ENCODE measurements at regions not wholly inside any gene's neighbourhood (a gene's known extent, or its start where the extent isn't known, plus 50 kb on each side); places are given as distances from the start of the nearest gene placed in this dataset.

GRCh38 chr1:214124915-214125314, 137.1 kb downstream of the PROX1 start:
- no CpG with 5 or more reads among the region's 4 CpGs for WGBS (ENCODE audit: extremely low coverage, insufficient coverage, insufficient read length)
- peak overlapping the region; percentile 93 for H2BK5ac ChIP-seq (ENCODE audit: low read depth, low read length, poor library complexity)
- DNase-seq: no peak
- no peaks in the 10 kb centered on the region for H3K27me3 ChIP-seq (ENCODE audit: insufficient read depth, low read length)
- peak overlapping the region; percentile 72 for H4K8ac ChIP-seq (ENCODE audit: low read depth, low read length)
- H3K4me2 ChIP-seq (ENCODE audit: low read length): no peak overlapping the region
- H2AFZ ChIP-seq (ENCODE audit: insufficient read depth, low read length, poor library complexity): no peak overlapping the region
- no peaks in the 10 kb centered on the region for H3K9me3 ChIP-seq (ENCODE audit: insufficient read depth, low read depth, low read length)
- no peak overlapping the region for H2AK5ac ChIP-seq (ENCODE audit: low read length)
- peaks cover 7 to 9% of the 10 kb centered on the region in 2 experiments for H3K4me1 ChIP-seq (ENCODE audit: control insufficient read depth in 1 of 2, insufficient read depth in 2 of 2, low read length in 2 of 2)
- peak overlapping the region; percentile 94 for H2BK12ac ChIP-seq (ENCODE audit: low read length)
- H4K12ac ChIP-seq (ENCODE audit: low read depth, low read length): no peak overlapping the region
- H3K23ac ChIP-seq (ENCODE audit: low read length): no peak overlapping the region
- H3K79me2 ChIP-seq (ENCODE audit: control insufficient read depth, insufficient read depth, low read length, poor library complexity): no peaks in the 10 kb centered on the region
- no peaks in the 10 kb centered on the region for H3K36me3 ChIP-seq (ENCODE audit: control insufficient read depth in 1 of 2, insufficient read depth in 2 of 2, low read length in 2 of 2)
- no peak overlapping the region for H3K9ac ChIP-seq (ENCODE audit: low read length)
- no peak overlapping the region for H3K4me3 ChIP-seq (ENCODE audit: low read depth, low read length)
- no peak overlapping the region for H3K18ac ChIP-seq (ENCODE audit: low read length)
- peak overlapping the region; percentile 95 for H4K91ac ChIP-seq (ENCODE audit: low read depth, low read length)
- peak overlapping the region; percentile 19 for H3K4ac ChIP-seq (ENCODE audit: low read depth, low read length)
- H3K79me1 ChIP-seq (ENCODE audit: low read length): peaks cover 23% of the 10 kb centered on the region
- H3K27ac ChIP-seq (ENCODE audit: low read depth, low read length): peak overlapping the region; percentile 88
- no peak overlapping the region for H3K14ac ChIP-seq (ENCODE audit: low read length)
- peak overlapping the region; percentile 56 for H2BK120ac ChIP-seq (ENCODE audit: insufficient read depth, low read length, poor library complexity)

- H3K9me3 ChIP-seq (ENCODE audit: insufficient read depth, low read depth, low read length): no peaks in the 10 kb centered on the region
- H4K12ac ChIP-seq (ENCODE audit: low read depth, low read length): no peak overlapping the region
- H3K4me1 ChIP-seq (ENCODE audit: control insufficient read depth in 1 of 2, insufficient read depth in 2 of 2, low read length in 2 of 2): peaks cover 7 to 9% of the 10 kb centered on the region in 2 experiments
- peak overlapping the region; percentile 82 for H4K91ac ChIP-seq (ENCODE audit: low read depth, low read length)
- peak overlapping the region; percentile 88 for H2BK120ac ChIP-seq (ENCODE audit: insufficient read depth, low read length, poor library complexity)
- peak overlapping the region; percentile 69 for H4K8ac ChIP-seq (ENCODE audit: low read depth, low read length)
- peak overlapping the region; percentile 84 for H2AK5ac ChIP-seq (ENCODE audit: low read length)
- no peak overlapping the region for H3K9ac ChIP-seq (ENCODE audit: low read length)
- peak overlapping the region; percentile 61 for H3K18ac ChIP-seq (ENCODE audit: low read length)
- no peaks in the 10 kb centered on the region for H3K79me2 ChIP-seq (ENCODE audit: control insufficient read depth, insufficient read depth, low read length, poor library complexity)
- no CpG with 5 or more reads among the region's 1 CpG for WGBS (ENCODE audit: extremely low coverage, insufficient coverage, insufficient read length)
- H3K4me2 ChIP-seq (ENCODE audit: low read length): no peak overlapping the region
- no peak overlapping the region for H3K27ac ChIP-seq (ENCODE audit: low read depth, low read length)
- H3K14ac ChIP-seq (ENCODE audit: low read length): peak overlapping the region; percentile 79
- H3K4me3 ChIP-seq (ENCODE audit: low read depth, low read length): no peak overlapping the region
- H3K4ac ChIP-seq (ENCODE audit: low read depth, low read length): no peak overlapping the region
- no peak overlapping the region for H2BK5ac ChIP-seq (ENCODE audit: low read depth, low read length, poor library complexity)
- H3K79me1 ChIP-seq (ENCODE audit: low read length): peaks cover 23% of the 10 kb centered on the region
- H2AFZ ChIP-seq (ENCODE audit: insufficient read depth, low read length, poor library complexity): peak overlapping the region; percentile 25
- no peaks in the 10 kb centered on the region for H3K36me3 ChIP-seq (ENCODE audit: control insufficient read depth in 1 of 2, insufficient read depth in 2 of 2, low read length in 2 of 2)
- no peak overlapping the region for H3K23ac ChIP-seq (ENCODE audit: low read length)
- H2BK12ac ChIP-seq (ENCODE audit: low read length): peak overlapping the region; percentile 86
- no peaks in the 10 kb centered on the region for H3K27me3 ChIP-seq (ENCODE audit: insufficient read depth, low read length)
- no peak for DNase-seq
Observed at GRCh38 chr1:214125819-214126218, 138.0 kb downstream of the PROX1 start.

GRCh38 chr1:214126697-214127146, 138.9 kb downstream of the PROX1 start:
- H3K27me3 ChIP-seq (ENCODE audit: insufficient read depth, low read length): no peaks in the 10 kb centered on the region
- H3K4me1 ChIP-seq (ENCODE audit: control insufficient read depth in 1 of 2, insufficient read depth in 2 of 2, low read length in 2 of 2): peaks cover 7 to 8% of the 10 kb centered on the region in 2 experiments
- no CpG with 5 or more reads among the region's 2 CpGs for WGBS (ENCODE audit: extremely low coverage, insufficient coverage, insufficient read length)
- H3K27ac ChIP-seq (ENCODE audit: low read depth, low read length): no peak overlapping the region
- H2BK5ac ChIP-seq (ENCODE audit: low read depth, low read length, poor library complexity): peak overlapping the region; percentile 55
- no peak overlapping the region for H4K8ac ChIP-seq (ENCODE audit: low read depth, low read length)
- H3K4ac ChIP-seq (ENCODE audit: low read depth, low read length): no peak overlapping the region
- no peaks in the 10 kb centered on the region for H3K36me3 ChIP-seq (ENCODE audit: control insufficient read depth in 1 of 2, insufficient read depth in 2 of 2, low read length in 2 of 2)
- H2AK5ac ChIP-seq (ENCODE audit: low read length): peak overlapping the region; percentile 12
- H4K91ac ChIP-seq (ENCODE audit: low read depth, low read length): peak overlapping the region; percentile 45
- no peak overlapping the region for H3K4me3 ChIP-seq (ENCODE audit: low read depth, low read length)
- H3K79me2 ChIP-seq (ENCODE audit: control insufficient read depth, insufficient read depth, low read length, poor library complexity): no peaks in the 10 kb centered on the region
- no peak for DNase-seq
- H3K9me3 ChIP-seq (ENCODE audit: insufficient read depth, low read depth, low read length): no peaks in the 10 kb centered on the region
- H2AFZ ChIP-seq (ENCODE audit: insufficient read depth, low read length, poor library complexity): no peak overlapping the region
- peak overlapping the region; percentile 97 for H2BK12ac ChIP-seq (ENCODE audit: low read length)
- no peak overlapping the region for H3K23ac ChIP-seq (ENCODE audit: low read length)
- H3K9ac ChIP-seq (ENCODE audit: low read length): no peak overlapping the region
- H3K18ac ChIP-seq (ENCODE audit: low read length): no peak overlapping the region
- peak overlapping the region; percentile 58 for H3K14ac ChIP-seq (ENCODE audit: low read length)
- peak overlapping the region; percentile 6 for H2BK120ac ChIP-seq (ENCODE audit: insufficient read depth, low read length, poor library complexity)
- no peak overlapping the region for H4K12ac ChIP-seq (ENCODE audit: low read depth, low read length)
- H3K4me2 ChIP-seq (ENCODE audit: low read length): no peak overlapping the region
- peaks cover 21% of the 10 kb centered on the region for H3K79me1 ChIP-seq (ENCODE audit: low read length)

- Histone ChIP-seq H2BK12ac (ENCODE audit: low read length) (no peak overlapping the region), H2AK5ac (ENCODE audit: low read length) (no peak overlapping the region), H4K8ac (ENCODE audit: low read depth, low read length) (no peak overlapping the region), H2BK5ac (ENCODE audit: low read depth, low read length, poor library complexity) (no peak overlapping the region), H2BK120ac (ENCODE audit: insufficient read depth, low read length, poor library complexity) (no peak overlapping the region), H3K14ac (ENCODE audit: low read length) (no peak overlapping the region), H4K12ac (ENCODE audit: low read depth, low read length) (no peak overlapping the region), H4K91ac (ENCODE audit: low read depth, low read length) (no peak overlapping the region), H3K27me3 (ENCODE audit: insufficient read depth, low read length) (no peaks in the 10 kb centered on the region), H3K4ac (ENCODE audit: low read depth, low read length) (no peak overlapping the region), H2AFZ (ENCODE audit: insufficient read depth, low read length, poor library complexity) (no peak overlapping the region), H3K9me3 (ENCODE audit: insufficient read depth, low read depth, low read length) (no peaks in the 10 kb centered on the region), H3K27ac (ENCODE audit: low read depth, low read length) (no peak overlapping the region), H3K36me3 (ENCODE audit: control insufficient read depth in 1 of 2, insufficient read depth in 2 of 2, low read length in 2 of 2) (no peaks in the 10 kb centered on the region), H3K79me1 (ENCODE audit: low read length) (peaks cover 16% of the 10 kb centered on the region), H3K4me3 (ENCODE audit: low read depth, low read length) (no peak overlapping the region), H3K18ac (ENCODE audit: low read length) (no peak overlapping the region), H3K79me2 (ENCODE audit: control insufficient read depth, insufficient read depth, low read length, poor library complexity) (no peaks in the 10 kb centered on the region), H3K23ac (ENCODE audit: low read length) (no peak overlapping the region), H3K4me2 (ENCODE audit: low read length) (no peak overlapping the region), H3K9ac (ENCODE audit: low read length) (no peak overlapping the region), H3K4me1 (ENCODE audit: control insufficient read depth in 1 of 2, insufficient read depth in 2 of 2, low read length in 2 of 2) (peaks cover 5 to 7% of the 10 kb centered on the region in 2 experiments)
- WGBS (ENCODE audit: extremely low coverage, insufficient coverage, insufficient read length): no CpG with 5 or more reads among the region's 4 CpGs
- DNase-seq: no peak
Observed at GRCh38 chr1:214127705-214128104, 139.9 kb downstream of the PROX1 start.

Measured in trophoblast cell (in vitro differentiated cells and primary cell).